ENCODE measurements at regions not wholly inside any gene's neighbourhood (a gene's known extent, or its start where the extent isn't known, plus 50 kb on each side); places are given as distances from the start of the nearest gene placed in this dataset.

DNA sequence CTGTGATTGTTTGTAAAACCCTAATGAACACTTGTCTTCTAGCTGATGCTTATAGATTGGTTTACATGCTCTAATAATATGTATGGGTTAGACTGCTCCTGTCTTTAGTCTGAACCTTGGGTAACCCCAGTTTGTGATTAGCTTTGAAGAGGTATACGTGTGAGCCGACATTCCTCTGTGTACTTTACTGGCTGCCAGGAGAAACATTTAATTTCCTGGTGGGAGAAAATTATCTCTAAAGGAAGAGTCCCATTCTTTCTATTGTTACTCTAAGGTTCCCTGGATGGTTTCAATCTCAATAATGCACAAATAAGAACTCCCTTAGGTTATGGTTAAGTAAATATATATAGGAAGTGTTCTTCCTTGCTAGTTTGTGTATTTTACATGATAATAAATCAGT, 143.6 kb upstream of the ZSWIM2 start:
- Mint-ChIP-seq H3K4me3 (no peak overlapping the region), H3K9me3 (peaks cover 6% of the 10 kb centered on the region), H3K4me1 (peaks cover 5% of the 10 kb centered on the region), H3K27me3 (ENCODE audit: low read depth) (no peaks in the 10 kb centered on the region), H3K27ac (no peak overlapping the region), H3K36me3 (peaks cover 4% of the 10 kb centered on the region; the same call in 1 of the 2 replicates)
- no peak for ATAC-seq
- ChIA-PET CTCF (no interaction called here), POLR2A (no interaction called here)
- DNase-seq (ENCODE audit: low spot score): no peak
- TF ChIP-seq, protein P1, sequence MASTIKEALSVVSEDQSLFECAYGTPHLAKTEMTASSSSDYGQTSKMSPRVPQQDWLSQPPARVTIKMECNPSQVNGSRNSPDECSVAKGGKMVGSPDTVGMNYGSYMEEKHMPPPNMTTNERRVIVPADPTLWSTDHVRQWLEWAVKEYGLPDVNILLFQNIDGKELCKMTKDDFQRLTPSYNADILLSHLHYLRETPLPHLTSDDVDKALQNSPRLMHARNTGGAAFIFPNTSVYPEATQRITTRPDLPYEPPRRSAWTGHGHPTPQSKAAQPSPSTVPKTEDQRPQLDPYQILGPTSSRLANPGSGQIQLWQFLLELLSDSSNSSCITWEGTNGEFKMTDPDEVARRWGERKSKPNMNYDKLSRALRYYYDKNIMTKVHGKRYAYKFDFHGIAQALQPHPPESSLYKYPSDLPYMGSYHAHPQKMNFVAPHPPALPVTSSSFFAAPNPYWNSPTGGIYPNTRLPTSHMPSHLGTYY (CRISPR knock-in tag; IDR thresholded peaks at IDR 0.05): no peak
- TF ChIP-seq, protein P2, sequence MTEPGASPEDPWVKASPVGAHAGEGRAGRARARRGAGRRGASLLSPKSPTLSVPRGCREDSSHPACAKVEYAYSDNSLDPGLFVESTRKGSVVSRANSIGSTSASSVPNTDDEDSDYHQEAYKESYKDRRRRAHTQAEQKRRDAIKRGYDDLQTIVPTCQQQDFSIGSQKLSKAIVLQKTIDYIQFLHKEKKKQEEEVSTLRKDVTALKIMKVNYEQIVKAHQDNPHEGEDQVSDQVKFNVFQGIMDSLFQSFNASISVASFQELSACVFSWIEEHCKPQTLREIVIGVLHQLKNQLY (CRISPR knock-in tag; IDR thresholded peaks at IDR 0.05): no peak
- TF ChIP-seq NR1H2 (CRISPR knock-in tag; IDR thresholded peaks at IDR 0.05) (no peak), RORB (CRISPR knock-in tag; IDR thresholded peaks at IDR 0.05) (no peak), NFYB (CRISPR knock-in tag; conservative IDR thresholded peaks at IDR 0.05; ENCODE audit: low read depth) (no peak), ZNF671 (CRISPR knock-in tag; IDR thresholded peaks at IDR 0.05) (no peak), KAT7 (CRISPR knock-in tag; IDR thresholded peaks at IDR 0.05; ENCODE audit: borderline replicate concordance) (no peak), ZNF121 (CRISPR knock-in tag; IDR thresholded peaks at IDR 0.05) (no peak), ZNF317 (CRISPR knock-in tag; IDR thresholded peaks at IDR 0.05; ENCODE audit: borderline replicate concordance, low read depth) (no peak), ZNF232 (CRISPR knock-in tag; IDR thresholded peaks at IDR 0.05) (no peak)
- TF ChIP-seq, protein P3, sequence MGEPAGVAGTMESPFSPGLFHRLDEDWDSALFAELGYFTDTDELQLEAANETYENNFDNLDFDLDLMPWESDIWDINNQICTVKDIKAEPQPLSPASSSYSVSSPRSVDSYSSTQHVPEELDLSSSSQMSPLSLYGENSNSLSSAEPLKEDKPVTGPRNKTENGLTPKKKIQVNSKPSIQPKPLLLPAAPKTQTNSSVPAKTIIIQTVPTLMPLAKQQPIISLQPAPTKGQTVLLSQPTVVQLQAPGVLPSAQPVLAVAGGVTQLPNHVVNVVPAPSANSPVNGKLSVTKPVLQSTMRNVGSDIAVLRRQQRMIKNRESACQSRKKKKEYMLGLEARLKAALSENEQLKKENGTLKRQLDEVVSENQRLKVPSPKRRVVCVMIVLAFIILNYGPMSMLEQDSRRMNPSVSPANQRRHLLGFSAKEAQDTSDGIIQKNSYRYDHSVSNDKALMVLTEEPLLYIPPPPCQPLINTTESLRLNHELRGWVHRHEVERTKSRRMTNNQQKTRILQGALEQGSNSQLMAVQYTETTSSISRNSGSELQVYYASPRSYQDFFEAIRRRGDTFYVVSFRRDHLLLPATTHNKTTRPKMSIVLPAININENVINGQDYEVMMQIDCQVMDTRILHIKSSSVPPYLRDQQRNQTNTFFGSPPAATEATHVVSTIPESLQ (CRISPR knock-in tag; IDR thresholded peaks at IDR 0.05): no peak
- TF ChIP-seq, protein P4, sequence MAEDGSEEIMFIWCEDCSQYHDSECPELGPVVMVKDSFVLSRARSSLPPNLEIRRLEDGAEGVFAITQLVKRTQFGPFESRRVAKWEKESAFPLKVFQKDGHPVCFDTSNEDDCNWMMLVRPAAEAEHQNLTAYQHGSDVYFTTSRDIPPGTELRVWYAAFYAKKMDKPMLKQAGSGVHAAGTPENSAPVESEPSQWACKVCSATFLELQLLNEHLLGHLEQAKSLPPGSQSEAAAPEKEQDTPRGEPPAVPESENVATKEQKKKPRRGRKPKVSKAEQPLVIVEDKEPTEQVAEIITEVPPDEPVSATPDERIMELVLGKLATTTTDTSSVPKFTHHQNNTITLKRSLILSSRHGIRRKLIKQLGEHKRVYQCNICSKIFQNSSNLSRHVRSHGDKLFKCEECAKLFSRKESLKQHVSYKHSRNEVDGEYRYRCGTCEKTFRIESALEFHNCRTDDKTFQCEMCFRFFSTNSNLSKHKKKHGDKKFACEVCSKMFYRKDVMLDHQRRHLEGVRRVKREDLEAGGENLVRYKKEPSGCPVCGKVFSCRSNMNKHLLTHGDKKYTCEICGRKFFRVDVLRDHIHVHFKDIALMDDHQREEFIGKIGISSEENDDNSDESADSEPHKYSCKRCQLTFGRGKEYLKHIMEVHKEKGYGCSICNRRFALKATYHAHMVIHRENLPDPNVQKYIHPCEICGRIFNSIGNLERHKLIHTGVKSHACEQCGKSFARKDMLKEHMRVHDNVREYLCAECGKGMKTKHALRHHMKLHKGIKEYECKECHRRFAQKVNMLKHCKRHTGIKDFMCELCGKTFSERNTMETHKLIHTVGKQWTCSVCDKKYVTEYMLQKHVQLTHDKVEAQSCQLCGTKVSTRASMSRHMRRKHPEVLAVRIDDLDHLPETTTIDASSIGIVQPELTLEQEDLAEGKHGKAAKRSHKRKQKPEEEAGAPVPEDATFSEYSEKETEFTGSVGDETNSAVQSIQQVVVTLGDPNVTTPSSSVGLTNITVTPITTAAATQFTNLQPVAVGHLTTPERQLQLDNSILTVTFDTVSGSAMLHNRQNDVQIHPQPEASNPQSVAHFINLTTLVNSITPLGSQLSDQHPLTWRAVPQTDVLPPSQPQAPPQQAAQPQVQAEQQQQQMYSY (CRISPR knock-in tag; IDR thresholded peaks at IDR 0.05): no peak
- TF ChIP-seq, protein P5, sequence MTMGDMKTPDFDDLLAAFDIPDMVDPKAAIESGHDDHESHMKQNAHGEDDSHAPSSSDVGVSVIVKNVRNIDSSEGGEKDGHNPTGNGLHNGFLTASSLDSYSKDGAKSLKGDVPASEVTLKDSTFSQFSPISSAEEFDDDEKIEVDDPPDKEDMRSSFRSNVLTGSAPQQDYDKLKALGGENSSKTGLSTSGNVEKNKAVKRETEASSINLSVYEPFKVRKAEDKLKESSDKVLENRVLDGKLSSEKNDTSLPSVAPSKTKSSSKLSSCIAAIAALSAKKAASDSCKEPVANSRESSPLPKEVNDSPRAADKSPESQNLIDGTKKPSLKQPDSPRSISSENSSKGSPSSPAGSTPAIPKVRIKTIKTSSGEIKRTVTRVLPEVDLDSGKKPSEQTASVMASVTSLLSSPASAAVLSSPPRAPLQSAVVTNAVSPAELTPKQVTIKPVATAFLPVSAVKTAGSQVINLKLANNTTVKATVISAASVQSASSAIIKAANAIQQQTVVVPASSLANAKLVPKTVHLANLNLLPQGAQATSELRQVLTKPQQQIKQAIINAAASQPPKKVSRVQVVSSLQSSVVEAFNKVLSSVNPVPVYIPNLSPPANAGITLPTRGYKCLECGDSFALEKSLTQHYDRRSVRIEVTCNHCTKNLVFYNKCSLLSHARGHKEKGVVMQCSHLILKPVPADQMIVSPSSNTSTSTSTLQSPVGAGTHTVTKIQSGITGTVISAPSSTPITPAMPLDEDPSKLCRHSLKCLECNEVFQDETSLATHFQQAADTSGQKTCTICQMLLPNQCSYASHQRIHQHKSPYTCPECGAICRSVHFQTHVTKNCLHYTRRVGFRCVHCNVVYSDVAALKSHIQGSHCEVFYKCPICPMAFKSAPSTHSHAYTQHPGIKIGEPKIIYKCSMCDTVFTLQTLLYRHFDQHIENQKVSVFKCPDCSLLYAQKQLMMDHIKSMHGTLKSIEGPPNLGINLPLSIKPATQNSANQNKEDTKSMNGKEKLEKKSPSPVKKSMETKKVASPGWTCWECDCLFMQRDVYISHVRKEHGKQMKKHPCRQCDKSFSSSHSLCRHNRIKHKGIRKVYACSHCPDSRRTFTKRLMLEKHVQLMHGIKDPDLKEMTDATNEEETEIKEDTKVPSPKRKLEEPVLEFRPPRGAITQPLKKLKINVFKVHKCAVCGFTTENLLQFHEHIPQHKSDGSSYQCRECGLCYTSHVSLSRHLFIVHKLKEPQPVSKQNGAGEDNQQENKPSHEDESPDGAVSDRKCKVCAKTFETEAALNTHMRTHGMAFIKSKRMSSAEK (CRISPR knock-in tag; IDR thresholded peaks at IDR 0.05; ENCODE audit: borderline replicate concordance): no peak
- TF ChIP-seq, protein P6, sequence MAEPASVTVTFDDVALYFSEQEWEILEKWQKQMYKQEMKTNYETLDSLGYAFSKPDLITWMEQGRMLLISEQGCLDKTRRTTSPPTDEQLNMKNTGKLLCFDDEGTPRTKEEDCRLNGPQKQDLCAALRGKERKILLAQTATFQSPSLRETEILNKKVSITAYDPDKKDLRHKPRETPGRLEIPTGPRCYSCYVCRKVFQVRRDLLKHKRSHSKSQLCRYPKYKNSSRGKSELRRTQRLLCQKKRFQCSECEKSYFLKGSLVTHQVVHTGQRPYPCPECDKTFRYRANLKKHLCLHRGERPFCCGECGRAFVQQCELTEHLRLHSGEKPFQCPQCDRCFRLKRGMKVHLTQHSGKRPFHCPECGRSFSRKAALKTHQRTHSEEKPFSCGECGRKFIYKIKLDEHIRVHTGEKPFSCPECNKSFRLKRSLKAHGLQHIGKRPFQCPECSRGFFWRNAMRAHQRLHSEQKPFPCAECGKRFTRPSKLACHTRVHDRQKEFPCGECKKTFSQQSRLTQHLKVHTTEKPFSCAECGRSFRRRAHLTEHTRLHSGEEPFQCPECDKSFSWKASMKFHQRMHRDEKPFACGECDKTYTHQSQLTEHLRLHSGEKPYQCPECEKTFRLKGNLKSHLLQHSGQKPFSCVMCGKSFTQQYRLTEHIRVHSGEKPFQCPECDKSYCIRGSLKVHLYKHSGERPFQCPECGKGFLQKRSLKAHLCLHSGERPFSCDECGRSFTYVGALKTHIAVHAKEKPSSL (CRISPR knock-in tag; conservative IDR thresholded peaks at IDR 0.05): no peak
- TF ChIP-seq, protein P7, sequence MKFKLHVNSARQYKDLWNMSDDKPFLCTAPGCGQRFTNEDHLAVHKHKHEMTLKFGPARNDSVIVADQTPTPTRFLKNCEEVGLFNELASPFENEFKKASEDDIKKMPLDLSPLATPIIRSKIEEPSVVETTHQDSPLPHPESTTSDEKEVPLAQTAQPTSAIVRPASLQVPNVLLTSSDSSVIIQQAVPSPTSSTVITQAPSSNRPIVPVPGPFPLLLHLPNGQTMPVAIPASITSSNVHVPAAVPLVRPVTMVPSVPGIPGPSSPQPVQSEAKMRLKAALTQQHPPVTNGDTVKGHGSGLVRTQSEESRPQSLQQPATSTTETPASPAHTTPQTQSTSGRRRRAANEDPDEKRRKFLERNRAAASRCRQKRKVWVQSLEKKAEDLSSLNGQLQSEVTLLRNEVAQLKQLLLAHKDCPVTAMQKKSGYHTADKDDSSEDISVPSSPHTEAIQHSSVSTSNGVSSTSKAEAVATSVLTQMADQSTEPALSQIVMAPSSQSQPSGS (CRISPR knock-in tag; IDR thresholded peaks at IDR 0.05; ENCODE audit: borderline replicate concordance, low read depth): no peak
- TF ChIP-seq, protein P8, sequence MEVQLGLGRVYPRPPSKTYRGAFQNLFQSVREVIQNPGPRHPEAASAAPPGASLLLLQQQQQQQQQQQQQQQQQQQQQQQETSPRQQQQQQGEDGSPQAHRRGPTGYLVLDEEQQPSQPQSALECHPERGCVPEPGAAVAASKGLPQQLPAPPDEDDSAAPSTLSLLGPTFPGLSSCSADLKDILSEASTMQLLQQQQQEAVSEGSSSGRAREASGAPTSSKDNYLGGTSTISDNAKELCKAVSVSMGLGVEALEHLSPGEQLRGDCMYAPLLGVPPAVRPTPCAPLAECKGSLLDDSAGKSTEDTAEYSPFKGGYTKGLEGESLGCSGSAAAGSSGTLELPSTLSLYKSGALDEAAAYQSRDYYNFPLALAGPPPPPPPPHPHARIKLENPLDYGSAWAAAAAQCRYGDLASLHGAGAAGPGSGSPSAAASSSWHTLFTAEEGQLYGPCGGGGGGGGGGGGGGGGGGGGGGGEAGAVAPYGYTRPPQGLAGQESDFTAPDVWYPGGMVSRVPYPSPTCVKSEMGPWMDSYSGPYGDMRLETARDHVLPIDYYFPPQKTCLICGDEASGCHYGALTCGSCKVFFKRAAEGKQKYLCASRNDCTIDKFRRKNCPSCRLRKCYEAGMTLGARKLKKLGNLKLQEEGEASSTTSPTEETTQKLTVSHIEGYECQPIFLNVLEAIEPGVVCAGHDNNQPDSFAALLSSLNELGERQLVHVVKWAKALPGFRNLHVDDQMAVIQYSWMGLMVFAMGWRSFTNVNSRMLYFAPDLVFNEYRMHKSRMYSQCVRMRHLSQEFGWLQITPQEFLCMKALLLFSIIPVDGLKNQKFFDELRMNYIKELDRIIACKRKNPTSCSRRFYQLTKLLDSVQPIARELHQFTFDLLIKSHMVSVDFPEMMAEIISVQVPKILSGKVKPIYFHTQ (CRISPR knock-in tag; IDR thresholded peaks at IDR 0.05): no peak
- TF ChIP-seq, protein P9, sequence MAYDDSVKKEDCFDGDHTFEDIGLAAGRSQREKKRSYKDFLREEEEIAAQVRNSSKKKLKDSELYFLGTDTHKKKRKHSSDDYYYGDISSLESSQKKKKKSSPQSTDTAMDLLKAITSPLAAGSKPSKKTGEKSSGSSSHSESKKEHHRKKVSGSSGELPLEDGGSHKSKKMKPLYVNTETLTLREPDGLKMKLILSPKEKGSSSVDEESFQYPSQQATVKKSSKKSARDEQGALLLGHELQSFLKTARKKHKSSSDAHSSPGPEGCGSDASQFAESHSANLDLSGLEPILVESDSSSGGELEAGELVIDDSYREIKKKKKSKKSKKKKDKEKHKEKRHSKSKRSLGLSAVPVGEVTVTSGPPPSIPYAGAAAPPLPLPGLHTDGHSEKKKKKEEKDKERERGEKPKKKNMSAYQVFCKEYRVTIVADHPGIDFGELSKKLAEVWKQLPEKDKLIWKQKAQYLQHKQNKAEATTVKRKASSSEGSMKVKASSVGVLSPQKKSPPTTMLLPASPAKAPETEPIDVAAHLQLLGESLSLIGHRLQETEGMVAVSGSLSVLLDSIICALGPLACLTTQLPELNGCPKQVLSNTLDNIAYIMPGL (CRISPR knock-in tag; IDR thresholded peaks at IDR 0.05): no peak
